H1 (cell line): ENCODE measurements at regions not wholly inside any gene's neighbourhood (a gene's known extent, or its start where the extent isn't known, plus 50 kb on each side); places are given as distances from the start of the nearest gene placed in this dataset.

Experiments used
- CTCF ChIA-PET: fragments of 300-600 bp; sonication (Branson Sonifier 250); formaldehyde crosslinking; loops from one replicate; lab custom pipeline; 2021; ENCODE audit not compliant: partially characterized antibody; lab: Charles Lee
- POLR2A ChIA-PET: fragments of 300-600 bp; sonication (Branson Sonifier 250); formaldehyde crosslinking; loops from one replicate; lab custom pipeline; 2021; ENCODE audit warnings: inconsistent platforms; ENCODE audit not compliant: partially characterized antibody; lab: Charles Lee
- DNase-seq, 2 experiments: peaks; one replicate each; pipeline versions ENCODE4 v3.0.0 to v3.0.0-alpha.2; 2010 to 2022; ENCODE audit warnings: low spot score in 2 of 2, low read depth in 1 of 2, mixed read lengths in 1 of 2
- FAIRE-seq: peaks from 2 replicates; lab custom pipeline; 2011; peaks lifted over from hg19 to GRCh38; lab: Jason Lieb, UNC
- H2AFZ ChIP-seq: 2 replicates; pipeline ENCODE4 v1.8.1; 2012; ENCODE audit warnings: low read length, inconsistent platforms
- H2AK5ac ChIP-seq: 2 replicates; pipeline ENCODE4 v1.6.1; 2013; ENCODE audit warnings: low read depth, low read length
- H2BK120ac ChIP-seq: replicated peaks from 2 replicates; pipeline ENCODE3; 2013; ENCODE audit warnings: low read depth, low read length, inconsistent platforms
- H2BK12ac ChIP-seq: 2 replicates; pipeline ENCODE4 v1.6.1; 2013; ENCODE audit warnings: low read depth, low read length
- H2BK15ac ChIP-seq: 2 replicates; pipeline ENCODE4 v1.6.1; 2013; ENCODE audit warnings: low read length
- H2BK20ac ChIP-seq: 2 replicates; pipeline ENCODE4 v1.6.1; 2013; ENCODE audit warnings: low read length
- H2BK5ac ChIP-seq: 2 replicates; pipeline ENCODE4 v1.6.1; 2013; ENCODE audit warnings: low read depth, low read length
- H3K14ac ChIP-seq: 2 replicates; pipeline ENCODE4 v1.6.1; 2013; ENCODE audit warnings: inconsistent platforms; ENCODE audit not compliant: insufficient read length
- H3K18ac ChIP-seq: 2 replicates; pipeline ENCODE4 v1.6.1; 2013; ENCODE audit warnings: low read length; ENCODE audit errors: extremely low read depth
- H3K23ac ChIP-seq: 2 replicates; pipeline ENCODE4 v1.6.1; 2013; ENCODE audit warnings: inconsistent platforms; ENCODE audit not compliant: insufficient read length
- H3K23me2 ChIP-seq: 2 replicates; pipeline ENCODE4 v1.6.1; 2013; ENCODE audit warnings: low read depth, low read length
- H3K27ac ChIP-seq: 2 replicates; pipeline ENCODE4 v1.6.1; 2011; ENCODE audit warnings: low read depth, low read length, inconsistent platforms
- H3K27me3 ChIP-seq, 4 experiments: replicated peaks in 1 of 4; 1 replicate in 1 of 4; 2 replicates in 3 of 4; pipeline versions ENCODE4 v1.6.1 to v1.8.1; 2011 to 2013; ENCODE audit warnings: low read length in 3 of 4, mild to moderate bottlenecking in 3 of 4, inconsistent platforms in 2 of 4, mixed read lengths in 2 of 4, moderate library complexity in 1 of 4; ENCODE audit not compliant: control insufficient read depth in 3 of 4, insufficient read depth in 3 of 4; ENCODE audit errors: extremely low read depth in 1 of 4
- H3K36me3 ChIP-seq, 4 experiments: 2 replicates each; pipeline versions ENCODE4 v1.6.1 to v1.8.1; 2011 to 2013; ENCODE audit warnings: mild to moderate bottlenecking in 4 of 4, low read length in 3 of 4, moderate library complexity in 2 of 4, control low read depth in 1 of 4, inconsistent platforms in 1 of 4; ENCODE audit not compliant: insufficient read depth in 4 of 4, control insufficient read depth in 2 of 4
- H3K4ac ChIP-seq: replicated peaks from 2 replicates; pipeline ENCODE3; 2013; ENCODE audit warnings: low read length, low read depth, mixed read lengths, inconsistent platforms; ENCODE audit not compliant: insufficient read length
- H3K4me1 ChIP-seq, 4 experiments: replicated peaks in 1 of 4; 1 replicate in 1 of 4; 2 replicates in 3 of 4; pipeline versions ENCODE4 v1.6.1 to v1.8.1; 2011 to 2013; ENCODE audit warnings: low read length in 3 of 4, inconsistent platforms in 2 of 4, mixed read lengths in 1 of 4; ENCODE audit not compliant: insufficient read depth in 4 of 4, control insufficient read depth in 3 of 4
- H3K4me2 ChIP-seq, 2 experiments: 2 replicates each; pipeline versions ENCODE4 v1.6.1 to v1.8.1; 2011 to 2013; ENCODE audit warnings: low read depth in 2 of 2, low read length in 2 of 2, control low read depth in 1 of 2, inconsistent platforms in 1 of 2, mild to moderate bottlenecking in 1 of 2; ENCODE audit not compliant: insufficient read depth in 1 of 2
- H3K4me3 ChIP-seq, 4 experiments: fragments of 200-600, 300-600 bp in 1 of 4; sonication (generic), shearing (Covaris generic), sonication (Bioruptor Twin) in 1 of 4; 2 replicates each; pipeline versions ENCODE4 v1.5.1 to v1.8.1; 2011 to 2016; ENCODE audit warnings: low read length in 4 of 4, low read depth in 3 of 4, control low read depth in 2 of 4, inconsistent platforms in 2 of 4, mild to moderate bottlenecking in 2 of 4, mixed read lengths in 1 of 4, moderate library complexity in 1 of 4; ENCODE audit not compliant: insufficient read depth in 2 of 4; ENCODE audit errors: extremely low read depth in 1 of 4
- H3K56ac ChIP-seq: replicated peaks from 2 replicates; pipeline ENCODE3; 2013; ENCODE audit warnings: low read depth, mild to moderate bottlenecking, mixed read lengths, low read length, inconsistent platforms; ENCODE audit not compliant: insufficient read length
- H3K79me1 ChIP-seq: 2 replicates; pipeline ENCODE4 v1.6.1; 2013; ENCODE audit warnings: low read depth, low read length, control low read depth
- H3K79me2 ChIP-seq, 2 experiments: 2 replicates each; pipeline versions ENCODE4 v1.6.1 to v1.8.1; 2012 to 2013; ENCODE audit warnings: low read length in 2 of 2, mild to moderate bottlenecking in 2 of 2, inconsistent platforms in 1 of 2; ENCODE audit not compliant: insufficient read depth in 2 of 2, control insufficient read depth in 1 of 2
- H3K9ac ChIP-seq, 4 experiments: replicated peaks in 1 of 4; 1 replicate in 1 of 4; 2 replicates in 3 of 4; pipeline versions ENCODE4 v1.6.1 to v1.8.1; 2011 to 2013; ENCODE audit warnings: low read depth in 3 of 4, low read length in 3 of 4, control low read depth in 2 of 4, mild to moderate bottlenecking in 2 of 4, moderate library complexity in 2 of 4, inconsistent platforms in 1 of 4; ENCODE audit errors: extremely low read depth in 1 of 4
- H3K9me3 ChIP-seq, 2 experiments: 2 replicates each; pipeline versions ENCODE4 v1.6.1 to v1.8.1; 2012 to 2013; ENCODE audit warnings: mild to moderate bottlenecking in 2 of 2, moderate library complexity in 2 of 2, control low read depth in 1 of 2, inconsistent platforms in 1 of 2, low read depth in 1 of 2, low read length in 1 of 2, mixed read lengths in 1 of 2; ENCODE audit not compliant: insufficient read depth in 2 of 2
- H4K20me1 ChIP-seq, 2 experiments: replicated peaks in 1 of 2; 2 replicates each; pipeline versions ENCODE3 to v1.8.1; 2011 to 2013; ENCODE audit warnings: inconsistent platforms in 2 of 2, low read length in 2 of 2, mild to moderate bottlenecking in 1 of 2; ENCODE audit not compliant: insufficient read depth in 2 of 2, control insufficient read depth in 1 of 2
- H4K5ac ChIP-seq: 2 replicates; pipeline ENCODE4 v1.6.1; 2013; ENCODE audit warnings: low read length, low read depth, mixed read lengths, inconsistent platforms; ENCODE audit not compliant: insufficient read length
- H4K8ac ChIP-seq: 2 replicates; pipeline ENCODE4 v1.8.0; 2013; ENCODE audit warnings: mild to moderate bottlenecking, moderate library complexity, low read length, inconsistent platforms; ENCODE audit not compliant: insufficient read depth; ENCODE audit errors: extremely low read depth
- H4K91ac ChIP-seq: replicated peaks from 2 replicates; pipeline ENCODE3; 2013; ENCODE audit warnings: low read length, mixed read lengths, inconsistent platforms; ENCODE audit not compliant: insufficient read length
- GABPA ChIP-seq: IDR thresholded peaks from 2 replicates; pipeline ENCODE4 v1.6.1; 2011; ENCODE audit warnings: mild to moderate bottlenecking, low read length, moderate library complexity, borderline replicate concordance; ENCODE audit not compliant: insufficient read depth
- PHF8 ChIP-seq: fragments of 200-600 bp; sonication (generic); conservative IDR thresholded peaks from 2 replicates; pipeline ENCODE4 v1.7.1; 2012; ENCODE audit warnings: low read depth, mild to moderate bottlenecking, inconsistent platforms, low read length, moderate library complexity
- WGBS, 2 experiments: shearing (Covaris generic) in 1 of 2; methylation state at CpG; one replicate each; pipeline versions ENCODE4 v1.1.6 to v1.1.7; 2013 to 2015; ENCODE audit warnings: low lambda C conversion rate in 2 of 2, mixed read lengths in 2 of 2, inconsistent platforms in 1 of 2, low coverage in 1 of 2, missing lambda C conversion rate in 1 of 2; ENCODE audit not compliant: insufficient replicate concordance in 2 of 2, insufficient coverage in 1 of 2, insufficient read length in 1 of 2; ENCODE audit errors: extremely low coverage in 1 of 2, missing lambda C conversion rate in 1 of 2; 5-methylcytosine and 5-hydroxymethylcytosine counted together

DNA sequence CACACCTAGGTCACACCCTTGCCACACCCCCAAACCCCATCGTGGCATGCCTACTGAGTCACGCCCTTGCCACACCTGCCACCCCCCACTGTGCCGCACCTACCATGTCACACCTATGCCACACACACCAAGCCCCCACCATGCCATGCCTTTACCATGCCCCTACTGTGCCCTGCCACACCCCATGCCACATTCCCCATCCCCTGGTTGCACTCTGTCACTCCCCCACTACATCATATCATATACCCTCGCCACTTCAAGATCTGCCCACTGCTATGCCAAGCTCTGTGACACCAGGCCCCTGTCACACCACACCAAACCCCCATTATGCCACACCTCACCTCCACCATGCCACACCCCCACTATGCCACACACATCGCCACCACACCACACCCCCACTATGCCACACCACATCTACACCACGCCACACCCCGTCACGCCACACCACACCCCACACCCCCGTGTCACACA is 101.2 kb downstream of the OLFM1 start:
- Histone ChIP-seq H2AK5ac (0 out of 2 replicates have a peak overlapping the region, but pooled peaks have one; percentile 20), H4K91ac (no peak overlapping the region)

More for the DNA sequence above, 101.2 kb downstream of the OLFM1 start:
- H3K36me3 ChIP-seq = no peaks in the 10 kb centered on the region
- no peaks in the 10 kb centered on the region for H3K79me1 ChIP-seq
- H3K4me3 ChIP-seq = no peak overlapping the region
- peaks cover 0 to 2% of the 10 kb centered on the region in 2 experiments for H4K20me1 ChIP-seq
- 86% methylated on average over 4 of the region's 9 CpGs; no CpG with 5 or more reads in 1 of the 2 experiments for whole genome bisulfite sequencing, 2 experiments
- no peaks in the 10 kb centered on the region for H3K79me2 ChIP-seq
- no peak overlapping the region for H4K5ac ChIP-seq
- no peak overlapping the region for H3K9ac ChIP-seq
- H3K23ac ChIP-seq = no peak overlapping the region
- peaks cover 2% of the 10 kb centered on the region; the same call in 1 of the 2 replicates for H3K23me2 ChIP-seq
- no peak overlapping the region for H4K8ac ChIP-seq
- no peak overlapping the region for H2BK5ac ChIP-seq
- H3K27ac ChIP-seq = no peak overlapping the region
- H2AFZ ChIP-seq = no peak overlapping the region
- H2BK15ac ChIP-seq = no peak overlapping the region
- ChIA-PET POLR2A (no interaction called here), CTCF (interaction anchor here (0.7 kb wide), 1 partner anchor 41 kb away, joined by 4 read pairs; no protein-coding TSS in a partner anchor)
- TF ChIP-seq PHF8 (no peak), GABPA (no peak)
- no peak overlapping the region for H3K4me2 ChIP-seq
- no peak overlapping the region for H3K4ac ChIP-seq
- H3K4me1 ChIP-seq = no peaks in the 10 kb centered on the region; a peak in 2 of 7 replicates
- 0 out of 2 replicates have a peak overlapping the region, but pooled peaks have one; percentile 9 for H2BK12ac ChIP-seq
- no peak overlapping the region for H3K18ac ChIP-seq
- no peaks in the 10 kb centered on the region; a peak in 3 of 7 replicates for H3K27me3 ChIP-seq
- H3K56ac ChIP-seq = no peak overlapping the region
- no peak overlapping the region for H2BK20ac ChIP-seq
- no peak for FAIRE-seq
- H3K14ac ChIP-seq = no peak overlapping the region
- no peak for DNase-seq
- no peak overlapping the region for H2BK120ac ChIP-seq
- no peaks in the 10 kb centered on the region for H3K9me3 ChIP-seq
